ENCODE measurements at regions not wholly inside any gene's neighbourhood (a gene's known extent, or its start where the extent isn't known, plus 50 kb on each side); places are given as distances from the start of the nearest gene placed in this dataset.
A peak's percentile ranks its signal among the peaks of the same experiment; 100 is the strongest.

- H3K27ac Mint-ChIP-seq = no peak overlapping the region
- no peaks in the 10 kb centered on the region for H3K4me1 Mint-ChIP-seq
- no peaks in the 10 kb centered on the region for H3K27me3 Mint-ChIP-seq
- DNase-seq (no peak), ATAC-seq (ENCODE audit: low read depth in 2 of 2) (no peak)
- no peak overlapping the region for H3K4me3 Mint-ChIP-seq
- peaks cover 0 to 23% (median 1%) of the 10 kb centered on the region in 7 donors for H3K9me3 Mint-ChIP-seq
- no peaks in the 10 kb centered on the region for H3K36me3 Mint-ChIP-seq
These were observed 1328.2 kb downstream of the OLFM4 start for GRCh38 chr13:54356849-54357248.

GRCh38 chr13:54357284-54357933 lies 1328.8 kb downstream of the OLFM4 start:
- no peaks in the 10 kb centered on the region for H3K36me3 Mint-ChIP-seq
- DNase-seq = no peak
- no peak overlapping the region for H3K27ac Mint-ChIP-seq
- H3K27me3 Mint-ChIP-seq = no peaks in the 10 kb centered on the region
- no peaks in the 10 kb centered on the region for H3K4me1 Mint-ChIP-seq
- ATAC-seq (ENCODE audit: low read depth in 2 of 2) = no peak
- H3K4me3 Mint-ChIP-seq = no peak overlapping the region
- peaks cover 0 to 23% (median 1%) of the 10 kb centered on the region in 7 donors for H3K9me3 Mint-ChIP-seq

- H3K27me3 Mint-ChIP-seq = no peaks in the 10 kb centered on the region
- H3K27ac Mint-ChIP-seq = no peak overlapping the region
- no peaks in the 10 kb centered on the region for H3K36me3 Mint-ChIP-seq
- H3K4me3 Mint-ChIP-seq = no peak overlapping the region
- DNase-seq = no peak
- H3K9me3 Mint-ChIP-seq = peaks cover 0 to 23% (median 1%) of the 10 kb centered on the region in 7 donors
- H3K4me1 Mint-ChIP-seq = no peaks in the 10 kb centered on the region
- ATAC-seq (ENCODE audit: low read depth in 2 of 2) = no peak
These were observed 1332.8 kb downstream of the OLFM4 start for GRCh38 chr13:54361460-54361859.

DNA sequence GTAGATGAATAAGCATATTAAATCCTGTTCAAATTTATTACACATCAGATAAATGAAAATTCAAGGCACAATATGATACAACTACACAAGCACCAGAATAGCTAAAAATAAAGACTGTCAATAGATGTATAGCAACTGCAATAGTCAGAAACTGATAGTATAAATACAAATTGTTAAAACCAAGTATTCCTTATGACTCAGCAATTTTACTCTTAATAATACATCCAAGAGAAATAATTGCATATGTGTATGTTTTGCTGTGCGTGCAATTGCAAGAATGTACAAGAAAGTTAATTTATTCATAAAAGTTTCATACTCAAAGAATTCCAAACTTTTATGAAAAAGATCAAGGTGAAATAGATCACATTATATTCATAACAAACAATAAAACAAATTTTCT lies 1338.1 kb downstream of the OLFM4 start:
- H3K27me3 Mint-ChIP-seq = no peaks in the 10 kb centered on the region
- no peak overlapping the region for H3K4me3 Mint-ChIP-seq
- DNase-seq (no peak), ATAC-seq (ENCODE audit: low read depth in 2 of 2) (no peak)
- H3K4me1 Mint-ChIP-seq = no peaks in the 10 kb centered on the region
- no peak overlapping the region for H3K27ac Mint-ChIP-seq
- no peaks in the 10 kb centered on the region for H3K36me3 Mint-ChIP-seq
- peaks cover 0 to 13% (median 1%) of the 10 kb centered on the region in 7 donors for H3K9me3 Mint-ChIP-seq

DNA sequence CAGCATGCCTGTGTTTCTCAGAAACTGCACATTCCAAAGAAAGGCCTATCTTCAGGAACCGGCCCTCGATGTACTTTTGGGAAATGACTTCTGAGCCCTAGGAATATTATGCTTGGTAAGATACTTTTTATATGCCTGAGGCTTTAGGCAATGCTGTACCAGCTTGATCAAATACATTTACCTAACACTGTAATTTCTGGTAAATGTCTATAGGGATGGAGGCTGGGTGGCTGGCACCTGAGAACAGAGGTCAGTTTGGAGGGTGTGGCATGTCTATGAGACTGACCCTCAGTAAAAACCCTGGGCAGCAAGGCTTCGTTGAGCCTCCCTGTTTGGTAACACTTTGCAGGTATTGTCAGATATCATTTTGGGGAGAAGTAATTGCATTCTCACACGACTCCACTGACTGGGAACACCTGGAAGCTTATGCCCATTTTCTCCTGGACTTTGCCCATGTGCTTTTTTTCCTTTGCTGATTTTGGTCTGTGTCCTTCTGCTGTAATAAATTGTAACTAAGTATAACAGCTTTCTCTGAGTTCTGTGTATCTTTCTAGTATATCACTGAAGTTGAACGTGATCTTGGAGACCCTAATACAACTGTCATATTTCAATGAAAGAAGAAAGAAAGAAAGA lies 1339.1 kb downstream of the OLFM4 start:
- Mint-ChIP-seq H3K27me3 (no peaks in the 10 kb centered on the region), H3K9me3 (peaks cover 0 to 13% (median 4%) of the 10 kb centered on the region in 7 donors), H3K4me3 (no peak overlapping the region), H3K4me1 (no peaks in the 10 kb centered on the region), H3K36me3 (no peaks in the 10 kb centered on the region), H3K27ac (peak overlapping the region in 1 of 6 donors; percentile 65)
- ATAC-seq (ENCODE audit: low read depth in 2 of 2) = no peak
- no peak for DNase-seq

GRCh38 chr13:54368387-54368786 lies 1339.8 kb downstream of the OLFM4 start:
- no peaks in the 10 kb centered on the region for H3K36me3 Mint-ChIP-seq
- DNase-seq = no peak
- H3K4me3 Mint-ChIP-seq = no peak overlapping the region
- H3K27me3 Mint-ChIP-seq = no peaks in the 10 kb centered on the region
- H3K27ac Mint-ChIP-seq = no peak overlapping the region
- H3K9me3 Mint-ChIP-seq = peaks cover 0 to 13% (median 3%) of the 10 kb centered on the region in 7 donors
- no peak for ATAC-seq (ENCODE audit: low read depth in 2 of 2)
- no peaks in the 10 kb centered on the region for H3K4me1 Mint-ChIP-seq

DNA sequence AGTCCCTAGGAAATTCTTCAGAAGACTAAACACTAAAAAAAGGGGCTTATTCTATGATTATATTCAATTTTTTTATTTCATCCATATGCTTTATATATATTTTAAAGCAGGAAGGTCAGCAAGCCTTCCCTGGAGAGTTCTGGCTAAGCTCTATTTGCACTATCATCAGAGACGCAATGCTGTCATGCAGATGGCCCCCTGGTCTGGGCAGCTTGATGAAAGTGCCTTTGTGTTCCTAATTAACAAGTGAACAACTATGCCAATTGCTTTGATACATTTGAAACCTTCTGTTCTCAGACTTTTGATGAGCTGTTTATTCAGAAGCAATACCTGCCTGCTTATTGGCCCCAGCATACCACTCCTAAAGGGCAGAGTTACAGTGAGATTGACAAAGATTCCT lies 1344.6 kb downstream of the OLFM4 start:
- Mint-ChIP-seq H3K9me3 (peaks cover 3 to 14% (median 8%) of the 10 kb centered on the region in 7 donors), H3K27me3 (no peaks in the 10 kb centered on the region), H3K36me3 (no peaks in the 10 kb centered on the region), H3K4me1 (no peaks in the 10 kb centered on the region), H3K4me3 (no peak overlapping the region), H3K27ac (no peak overlapping the region)
- DNase-seq (no peak), ATAC-seq (ENCODE audit: low read depth in 2 of 2) (no peak)

- Mint-ChIP-seq H3K27ac (no peak overlapping the region), H3K36me3 (no peaks in the 10 kb centered on the region), H3K9me3 (peaks cover 5 to 31% (median 12%) of the 10 kb centered on the region in 7 donors), H3K27me3 (no peaks in the 10 kb centered on the region), H3K4me3 (no peak overlapping the region), H3K4me1 (no peaks in the 10 kb centered on the region)
- no peak for DNase-seq
- no peak for ATAC-seq (ENCODE audit: low read depth in 2 of 2)
These were observed 1350.8 kb downstream of the OLFM4 start for GRCh38 chr13:54379461-54379860.

- H3K4me3 Mint-ChIP-seq = no peak overlapping the region
These were observed 1355.0 kb downstream of the OLFM4 start for GRCh38 chr13:54383604-54384003.

GRCh38 chr13:54387625-54388024 lies 1359.0 kb downstream of the OLFM4 start:
- Mint-ChIP-seq H3K9me3 (peaks cover 2 to 19% (median 8%) of the 10 kb centered on the region in 7 donors), H3K4me1 (no peaks in the 10 kb centered on the region), H3K27me3 (no peaks in the 10 kb centered on the region), H3K27ac (no peak overlapping the region), H3K4me3 (no peak overlapping the region), H3K36me3 (no peaks in the 10 kb centered on the region)
- ATAC-seq (ENCODE audit: low read depth in 2 of 2) (no peak), DNase-seq (no peak)

More at GRCh38 chr13:54383604-54384003, 1355.0 kb downstream of the OLFM4 start:
- no peaks in the 10 kb centered on the region for H3K4me1 Mint-ChIP-seq
- H3K36me3 Mint-ChIP-seq = no peaks in the 10 kb centered on the region
- no peak for DNase-seq
- no peaks in the 10 kb centered on the region for H3K27me3 Mint-ChIP-seq
- no peak overlapping the region for H3K27ac Mint-ChIP-seq
- H3K9me3 Mint-ChIP-seq = peaks cover 2 to 28% (median 11%) of the 10 kb centered on the region in 7 donors
- no peak for ATAC-seq (ENCODE audit: low read depth in 2 of 2)

DNA sequence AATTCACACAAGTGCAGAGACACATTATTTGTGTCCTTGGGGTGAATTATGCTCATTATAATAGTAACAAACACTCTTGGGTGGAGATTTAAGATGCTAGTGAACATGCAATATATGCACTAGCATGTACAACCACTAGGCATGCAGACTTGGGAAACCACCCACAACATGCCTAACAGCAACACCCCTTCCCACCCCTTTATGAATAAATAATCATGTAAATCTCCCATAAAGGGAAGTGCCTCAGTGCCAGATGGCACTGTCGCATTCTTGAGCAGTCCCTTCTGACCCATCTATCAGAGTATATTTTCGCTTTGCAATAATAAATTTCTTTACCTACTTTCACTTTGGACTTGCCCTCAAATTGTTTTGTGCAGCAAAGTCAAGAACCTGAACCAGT lies 1362.2 kb downstream of the OLFM4 start:
- Mint-ChIP-seq H3K27ac (no peak overlapping the region), H3K27me3 (no peaks in the 10 kb centered on the region), H3K36me3 (no peaks in the 10 kb centered on the region), H3K4me1 (no peaks in the 10 kb centered on the region), H3K4me3 (no peak overlapping the region), H3K9me3 (peaks cover 2 to 23% (median 9%) of the 10 kb centered on the region in 7 donors)
- ATAC-seq (ENCODE audit: low read depth in 2 of 2) = no peak
- no peak for DNase-seq

GRCh38 chr13:54394085-54394700 lies 1365.6 kb downstream of the OLFM4 start:
- Mint-ChIP-seq H3K27me3 (no peaks in the 10 kb centered on the region), H3K36me3 (no peaks in the 10 kb centered on the region), H3K9me3 (peaks cover 3 to 16% (median 6%) of the 10 kb centered on the region in 7 donors), H3K4me1 (no peaks in the 10 kb centered on the region), H3K4me3 (no peak overlapping the region), H3K27ac (peak overlapping the region in 1 of 6 donors; percentile 58)
- ATAC-seq (ENCODE audit: low read depth in 2 of 2) (no peak), DNase-seq (no peak)

DNA sequence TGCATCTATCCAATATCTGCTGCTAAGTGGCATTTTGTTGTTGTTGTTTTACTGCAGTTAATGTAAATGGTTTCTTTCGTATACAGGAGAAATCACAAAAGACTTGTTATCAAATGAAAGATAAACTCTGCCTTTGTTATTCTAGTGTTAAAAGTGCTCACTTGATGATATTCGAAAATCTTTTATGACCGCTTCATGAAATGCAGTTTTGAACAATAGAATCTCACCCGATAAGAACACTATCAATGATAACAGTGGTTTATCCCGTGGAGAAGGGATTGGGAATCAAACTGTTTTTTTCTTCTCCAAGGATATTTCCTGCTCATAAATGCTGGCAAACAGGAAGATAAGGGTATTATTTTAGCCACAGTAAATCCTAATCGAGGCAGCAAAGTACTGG lies 1366.3 kb downstream of the OLFM4 start:
- no peaks in the 10 kb centered on the region for H3K36me3 Mint-ChIP-seq
- H3K4me1 Mint-ChIP-seq = no peaks in the 10 kb centered on the region
- no peaks in the 10 kb centered on the region for H3K27me3 Mint-ChIP-seq
- H3K9me3 Mint-ChIP-seq = peaks cover 3 to 16% (median 6%) of the 10 kb centered on the region in 7 donors
- no peak overlapping the region for H3K4me3 Mint-ChIP-seq
- no peak for DNase-seq
- ATAC-seq (ENCODE audit: low read depth in 2 of 2) = no peak
- no peak overlapping the region for H3K27ac Mint-ChIP-seq

- ATAC-seq (ENCODE audit: low read depth in 2 of 2) (no peak), DNase-seq (no peak)
- peaks cover 0 to 28% (median 5%) of the 10 kb centered on the region in 7 donors for H3K9me3 Mint-ChIP-seq
- H3K27ac Mint-ChIP-seq = no peak overlapping the region
- H3K36me3 Mint-ChIP-seq = no peaks in the 10 kb centered on the region
- no peaks in the 10 kb centered on the region for H3K27me3 Mint-ChIP-seq
- no peaks in the 10 kb centered on the region for H3K4me1 Mint-ChIP-seq
- no peak overlapping the region for H3K4me3 Mint-ChIP-seq
These were observed 1373.9 kb downstream of the OLFM4 start for GRCh38 chr13:54402495-54402894.

Measured in naive B cell (primary cell).